ENCODE measurements at regions not wholly inside any gene's neighbourhood (a gene's known extent, or its start where the extent isn't known, plus 50 kb on each side); places are given as distances from the start of the nearest gene placed in this dataset.
"Not testable (repeated sequence)": the region's sequence is repeated elsewhere in the genome, so short reads cannot be mapped to it uniquely, and the experiment has no call there.

DNA sequence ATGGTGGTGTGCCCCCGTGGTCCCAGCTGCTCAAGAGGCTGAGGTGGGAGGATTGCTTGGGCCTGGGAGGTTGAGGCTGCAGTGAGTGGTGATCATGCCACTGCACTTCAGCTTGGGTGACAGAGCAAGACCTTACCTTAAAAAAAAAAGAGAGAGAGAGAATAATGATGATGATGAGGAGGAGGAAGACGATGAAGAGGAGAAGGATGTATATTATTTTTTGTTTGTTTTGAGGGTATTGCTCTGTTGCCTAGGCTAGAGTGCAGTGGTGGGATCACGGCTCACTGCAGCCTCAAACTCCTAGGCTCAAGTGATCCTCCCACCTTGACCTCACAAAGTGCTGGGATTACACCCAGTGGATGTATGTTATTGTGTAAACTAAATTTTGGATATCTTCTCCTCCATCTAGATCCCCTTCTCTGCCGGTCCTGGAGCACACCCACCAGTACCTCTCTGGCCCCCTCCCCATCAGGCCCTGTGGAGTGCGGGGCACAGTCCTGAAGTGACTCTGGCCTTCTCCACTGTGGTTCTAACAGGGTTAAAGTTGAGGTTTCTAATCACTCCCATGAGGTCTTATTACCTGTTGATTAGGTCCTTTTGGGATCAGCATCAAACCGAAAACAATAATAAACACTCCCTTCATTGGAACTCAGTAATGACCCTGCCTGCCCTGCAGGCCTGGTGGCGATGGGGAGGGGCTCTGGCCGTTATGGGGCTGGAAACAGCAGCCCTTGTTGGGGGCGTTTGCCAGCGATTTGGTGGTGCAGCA lies 60.5 kb upstream of the ZFHX3 start:
- H3K27ac Mint-ChIP-seq, result no peak overlapping the region
- H3K9me3 Mint-ChIP-seq, result no peaks in the 10 kb centered on the region
- H3K4me3 Mint-ChIP-seq, result no peak overlapping the region
- no peak for ATAC-seq
- no peaks in the 10 kb centered on the region for H3K4me1 Mint-ChIP-seq
- H3K36me3 Mint-ChIP-seq, result no peaks in the 10 kb centered on the region
- H3K27me3 Mint-ChIP-seq, result peaks cover 24% of the 10 kb centered on the region

DNA sequence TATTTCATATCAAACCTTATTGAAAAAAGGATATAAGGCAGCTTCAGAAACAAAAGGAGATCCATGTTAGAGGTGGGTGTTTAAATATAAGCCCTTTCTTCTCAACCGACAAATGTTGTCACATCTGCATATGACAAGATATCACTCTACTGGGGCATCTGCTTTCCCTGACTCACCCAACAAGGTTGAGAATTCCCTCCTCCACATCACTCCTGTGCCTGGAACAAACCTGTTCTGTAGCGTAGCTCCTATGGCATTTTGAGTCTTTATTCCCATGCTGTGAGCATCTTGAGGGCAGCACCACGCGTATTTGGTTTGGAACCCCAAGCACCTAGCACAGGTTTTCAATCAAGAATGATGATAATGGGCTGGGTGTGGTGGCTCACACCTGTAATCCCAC lies 59.4 kb upstream of the ZFHX3 start:
- Mint-ChIP-seq H3K9me3 (no peaks in the 10 kb centered on the region), H3K4me3 (no peak overlapping the region), H3K27me3 (peaks cover 24% of the 10 kb centered on the region), H3K27ac (no peak overlapping the region), H3K4me1 (no peaks in the 10 kb centered on the region), H3K36me3 (no peaks in the 10 kb centered on the region)
- ATAC-seq, result no peak

DNA sequence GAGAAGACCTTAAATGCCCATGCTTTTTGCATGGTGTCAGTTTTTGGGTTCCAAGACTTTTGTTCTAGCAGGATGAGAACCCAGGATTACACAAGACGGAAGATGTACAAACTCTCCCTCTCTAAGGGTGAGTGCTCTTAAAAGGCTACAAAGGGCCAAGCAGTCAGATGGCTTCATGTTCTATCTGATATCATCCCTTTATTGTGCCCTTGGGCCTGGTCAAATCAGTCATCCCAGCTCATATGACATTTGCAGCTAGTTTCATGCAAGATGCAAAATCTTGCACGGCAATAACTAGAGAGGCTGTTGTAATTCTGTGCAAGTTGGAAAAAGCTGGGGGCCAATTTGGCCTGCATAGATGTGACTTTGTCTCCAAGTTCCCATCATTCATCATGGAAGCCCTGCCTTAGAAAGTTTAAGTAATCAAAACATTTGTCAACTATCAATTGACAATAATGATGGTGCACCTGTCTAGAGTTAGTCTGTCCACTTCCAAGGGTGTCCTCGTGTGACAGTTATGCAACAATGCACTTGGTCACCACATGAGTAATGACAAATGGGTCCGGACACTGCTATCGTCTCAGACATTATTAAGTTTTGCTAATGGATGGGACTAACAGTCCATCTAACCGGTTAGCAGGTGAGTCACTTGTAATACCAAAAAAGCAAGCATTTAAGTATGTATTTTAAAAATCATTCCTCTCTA lies 58.6 kb upstream of the ZFHX3 start:
- H3K9me3 Mint-ChIP-seq, result no peaks in the 10 kb centered on the region
- no peaks in the 10 kb centered on the region for H3K4me1 Mint-ChIP-seq
- no peaks in the 10 kb centered on the region for H3K36me3 Mint-ChIP-seq
- no peak overlapping the region for H3K4me3 Mint-ChIP-seq
- ATAC-seq, result no peak
- no peak overlapping the region for H3K27ac Mint-ChIP-seq
- H3K27me3 Mint-ChIP-seq, result peaks cover 23% of the 10 kb centered on the region

DNA sequence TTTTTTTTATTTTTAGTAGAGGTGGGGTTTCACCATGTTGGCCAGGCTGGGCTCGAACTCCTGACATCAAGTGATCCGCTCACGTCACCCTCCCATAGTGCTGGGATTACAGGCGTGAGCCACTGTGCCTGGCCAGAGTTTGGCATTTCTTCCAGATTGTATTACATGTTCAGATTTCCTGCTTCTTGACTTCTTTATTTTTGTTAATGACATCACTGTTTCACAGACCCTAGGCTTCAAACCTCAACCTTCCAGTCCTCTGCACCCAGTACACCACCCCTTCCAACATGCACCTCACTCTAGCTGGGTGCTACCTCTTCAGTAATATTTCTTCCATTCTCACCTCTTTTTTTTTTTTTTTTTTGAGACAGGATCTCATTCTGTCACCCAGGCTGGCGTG lies 53.6 kb upstream of the ZFHX3 start:
- no peaks in the 10 kb centered on the region for H3K4me1 Mint-ChIP-seq
- no peak overlapping the region for H3K27ac Mint-ChIP-seq
- H3K36me3 Mint-ChIP-seq, result no peaks in the 10 kb centered on the region
- no peaks in the 10 kb centered on the region for H3K9me3 Mint-ChIP-seq
- H3K4me3 Mint-ChIP-seq, result no peak overlapping the region
- ATAC-seq, result no peak
- H3K27me3 Mint-ChIP-seq, result peaks cover 10% of the 10 kb centered on the region

DNA sequence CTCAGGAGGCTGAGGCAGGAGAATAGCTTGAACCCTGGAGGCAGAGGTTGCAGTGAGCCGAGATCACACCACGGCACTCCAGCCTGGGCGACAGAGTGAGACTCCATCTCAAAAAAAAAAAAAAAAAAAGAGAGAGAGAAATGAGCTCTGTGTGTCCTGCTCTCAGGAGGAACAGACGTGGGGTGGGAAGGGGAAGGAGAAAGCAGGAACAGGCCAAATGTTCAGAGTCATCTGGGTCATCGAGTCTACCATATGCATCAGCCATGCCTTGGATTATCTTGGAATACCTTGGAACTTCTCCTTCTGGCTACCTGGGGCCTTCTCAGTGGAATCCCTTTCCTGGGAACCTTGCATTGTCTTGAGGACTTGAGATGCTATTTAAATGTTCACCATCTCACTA lies 51.7 kb upstream of the ZFHX3 start:
- H3K4me3 Mint-ChIP-seq, H3K27ac Mint-ChIP-seq, H3K4me1 Mint-ChIP-seq, H3K9me3 Mint-ChIP-seq, H3K36me3 Mint-ChIP-seq, ATAC-seq: not testable (repeated sequence)
- peaks cover 10% of the 10 kb centered on the region for H3K27me3 Mint-ChIP-seq

Data from stimulated activated memory B cell treated with anti-CD40 and anti-IgM and Interleukin-4, amounts not matched to agents 10 μg/mL and 1 μg/mL and 100 μg/mL, for 72 hours (primary cell).